Stimulated activated CD8-positive, alpha-beta memory T cell treated with anti-CD3 and anti-CD28 coated beads, Interleukin-4, amount 100 ng/mL, for 48 hours (primary cell): ENCODE measurements at regions not wholly inside any gene's neighbourhood (a gene's known extent, or its start where the extent isn't known, plus 50 kb on each side); places are given as distances from the start of the nearest gene placed in this dataset.

Source experiments
- DNase-seq: peaks from one replicate; pipeline ENCODE4 v3.0.0-alpha.2; 2020

GRCh38 chr9:87211669-87212068 is 264.4 kb upstream of the GAS1 start:
- no peak for DNase-seq

GRCh38 chr9:87212605-87213021 is 265.3 kb upstream of the GAS1 start:
- DNase-seq = no peak

GRCh38 chr9:87213948-87214347 is 266.6 kb upstream of the GAS1 start:
- DNase-seq = no peak

- DNase-seq = no peak
These were observed 267.7 kb upstream of the GAS1 start for GRCh38 chr9:87214991-87215390.

- DNase-seq = no peak
These were observed 268.7 kb upstream of the GAS1 start for GRCh38 chr9:87216036-87216435.

- DNase-seq = no peak
These were observed 269.7 kb upstream of the GAS1 start for GRCh38 chr9:87216897-87217455.

- no peak for DNase-seq
These were observed 274.0 kb upstream of the DAPK1 start for GRCh38 chr9:87223392-87224246.

- no peak for DNase-seq
These were observed 270.8 kb upstream of the DAPK1 start for GRCh38 chr9:87226896-87227295.

- DNase-seq = no peak
These were observed 270.2 kb upstream of the DAPK1 start for GRCh38 chr9:87227456-87227855.

- DNase-seq = no peak
These were observed 268.6 kb upstream of the DAPK1 start for GRCh38 chr9:87229108-87229507.

GRCh38 chr9:87233431-87233830 is 264.2 kb upstream of the DAPK1 start:
- DNase-seq = no peak

GRCh38 chr9:87233899-87234455 is 263.7 kb upstream of the DAPK1 start:
- DNase-seq = no peak

- DNase-seq = no peak
These were observed 262.8 kb upstream of the DAPK1 start for GRCh38 chr9:87234854-87235253.

- DNase-seq = no peak
These were observed 261.1 kb upstream of the DAPK1 start for GRCh38 chr9:87236546-87236945.

- DNase-seq = no peak
These were observed 260.3 kb upstream of the DAPK1 start for GRCh38 chr9:87237336-87237735.

GRCh38 chr9:87238545-87238944 is 259.1 kb upstream of the DAPK1 start:
- no peak for DNase-seq

GRCh38 chr9:87239312-87239711 is 258.4 kb upstream of the DAPK1 start:
- no peak for DNase-seq

GRCh38 chr9:87243602-87244001 is 254.1 kb upstream of the DAPK1 start:
- DNase-seq = no peak

GRCh38 chr9:87245271-87245670 is 252.4 kb upstream of the DAPK1 start:
- DNase-seq = no peak

- DNase-seq = no peak
These were observed 250.6 kb upstream of the DAPK1 start for GRCh38 chr9:87247097-87247496.

- no peak for DNase-seq
These were observed 248.6 kb upstream of the DAPK1 start for GRCh38 chr9:87249029-87249428.

GRCh38 chr9:87250205-87250604 is 247.5 kb upstream of the DAPK1 start:
- no peak for DNase-seq

GRCh38 chr9:87255431-87256155 is 242.1 kb upstream of the DAPK1 start:
- DNase-seq = no peak

- no peak for DNase-seq
These were observed 240.7 kb upstream of the DAPK1 start for GRCh38 chr9:87256973-87257372.
